Loucy (cell line): ENCODE measurements at regions not wholly inside any gene's neighbourhood (a gene's known extent, or its start where the extent isn't known, plus 50 kb on each side); places are given as distances from the start of the nearest gene placed in this dataset.

ENCODE experiments used
- H2AFZ ChIP-seq: fragments of 200-600 bp; sonication (generic); 2 replicates; pipeline ENCODE4 v1.6.0; 2016; ENCODE audit warnings: antibody characterized with exemption, mild to moderate bottlenecking, low read length, moderate library complexity
- H3F3A ChIP-seq: fragments of 200-600 bp; 2 replicates; pipeline ENCODE4 v1.6.0; 2016; ENCODE audit warnings: antibody characterized with exemption, low read depth, mild to moderate bottlenecking
- H3K27me3 ChIP-seq: fragments of 200-600 bp; sonication (generic); 2 replicates; pipeline ENCODE4 v1.6.1; 2014; ENCODE audit warnings: low read length, mild to moderate bottlenecking; ENCODE audit not compliant: insufficient read depth, poor library complexity, severe bottlenecking
- H3K36me3 ChIP-seq: fragments of 200-600 bp; sonication (generic); 2 replicates; pipeline ENCODE4 v1.6.1; 2016; ENCODE audit warnings: low read length; ENCODE audit not compliant: insufficient read depth
- H3K4me1 ChIP-seq: fragments of 200-600 bp; sonication (generic); 2 replicates; pipeline ENCODE4 v1.5.1; 2014; ENCODE audit warnings: low read length, mild to moderate bottlenecking; ENCODE audit not compliant: insufficient read depth, poor library complexity, severe bottlenecking
- H3K4me2 ChIP-seq: fragments of 200-600 bp; sonication (generic); 2 replicates; pipeline ENCODE4 v1.6.0; 2014; ENCODE audit warnings: antibody characterized with exemption, low read length, low read depth, mild to moderate bottlenecking; ENCODE audit not compliant: poor library complexity, severe bottlenecking
- H3K4me3 ChIP-seq: fragments of 200-600 bp; sonication (generic); 2 replicates; pipeline ENCODE4 v1.5.1; 2014; ENCODE audit warnings: low read length, mild to moderate bottlenecking, mixed read lengths; ENCODE audit not compliant: poor library complexity, severe bottlenecking
- H3K79me2 ChIP-seq: fragments of 200-600 bp; sonication (generic); 2 replicates; pipeline ENCODE4 v1.6.1; 2014; ENCODE audit warnings: low read length; ENCODE audit not compliant: insufficient read depth
- H3K9ac ChIP-seq: fragments of 200-600 bp; sonication (generic); 2 replicates; pipeline ENCODE4 v1.6.0; 2014; ENCODE audit warnings: mild to moderate bottlenecking, low read depth, low read length, moderate library complexity; ENCODE audit not compliant: poor library complexity, severe bottlenecking
- H3K9me2 ChIP-seq: fragments of 200-600 bp; sonication (generic); replicated peaks from 2 replicates; pipeline ENCODE4 v1.6.1; 2016; ENCODE audit warnings: low read depth, low read length, mixed read lengths
- H3K9me3 ChIP-seq: fragments of 200-600 bp; sonication (generic); 2 replicates; pipeline ENCODE4 v1.6.1; 2014; ENCODE audit warnings: mild to moderate bottlenecking, antibody characterized with exemption, low read length, low read depth; ENCODE audit not compliant: insufficient read depth
- H4K20me1 ChIP-seq: fragments of 200-600 bp; sonication (generic); 2 replicates; pipeline ENCODE4 v1.6.0; 2014; ENCODE audit warnings: antibody characterized with exemption, low read length, mild to moderate bottlenecking; ENCODE audit not compliant: insufficient read depth, poor library complexity, severe bottlenecking
- EZH2phosphoT487 ChIP-seq: fragments of 200-600 bp; IDR thresholded peaks from 2 replicates; pipeline ENCODE4 v1.6.1; 2018; ENCODE audit warnings: antibody characterized with exemption, mild to moderate bottlenecking, moderate library complexity, borderline replicate concordance
- TF ChIP-seq, protein P1 (sequence below): fragments of 200-600 bp; sonication (generic); conservative IDR thresholded peaks from 2 replicates; pipeline ENCODE4 v1.5.1; 2014; ENCODE audit warnings: mild to moderate bottlenecking, antibody characterized with exemption, low read length

GRCh38 chr18:38312532-38312931, 746.9 kb upstream of the CELF4 start:
- Histone ChIP-seq H3K4me1 (no peaks in the 10 kb centered on the region), H3K36me3 (no peaks in the 10 kb centered on the region), H3K9me2 (no peaks in the 10 kb centered on the region; the same call in 1 of the 2 replicates), H3K79me2 (no peaks in the 10 kb centered on the region), H4K20me1 (no peaks in the 10 kb centered on the region), H2AFZ (no peak overlapping the region), H3K9ac (no peak overlapping the region), H3F3A (no peaks in the 10 kb centered on the region), H3K4me3 (no peak overlapping the region), H3K27me3 (no peaks in the 10 kb centered on the region), H3K4me2 (no peak overlapping the region), H3K9me3 (no peaks in the 10 kb centered on the region; the same call in 1 of the 2 replicates)
- TF ChIP-seq, protein P1, sequence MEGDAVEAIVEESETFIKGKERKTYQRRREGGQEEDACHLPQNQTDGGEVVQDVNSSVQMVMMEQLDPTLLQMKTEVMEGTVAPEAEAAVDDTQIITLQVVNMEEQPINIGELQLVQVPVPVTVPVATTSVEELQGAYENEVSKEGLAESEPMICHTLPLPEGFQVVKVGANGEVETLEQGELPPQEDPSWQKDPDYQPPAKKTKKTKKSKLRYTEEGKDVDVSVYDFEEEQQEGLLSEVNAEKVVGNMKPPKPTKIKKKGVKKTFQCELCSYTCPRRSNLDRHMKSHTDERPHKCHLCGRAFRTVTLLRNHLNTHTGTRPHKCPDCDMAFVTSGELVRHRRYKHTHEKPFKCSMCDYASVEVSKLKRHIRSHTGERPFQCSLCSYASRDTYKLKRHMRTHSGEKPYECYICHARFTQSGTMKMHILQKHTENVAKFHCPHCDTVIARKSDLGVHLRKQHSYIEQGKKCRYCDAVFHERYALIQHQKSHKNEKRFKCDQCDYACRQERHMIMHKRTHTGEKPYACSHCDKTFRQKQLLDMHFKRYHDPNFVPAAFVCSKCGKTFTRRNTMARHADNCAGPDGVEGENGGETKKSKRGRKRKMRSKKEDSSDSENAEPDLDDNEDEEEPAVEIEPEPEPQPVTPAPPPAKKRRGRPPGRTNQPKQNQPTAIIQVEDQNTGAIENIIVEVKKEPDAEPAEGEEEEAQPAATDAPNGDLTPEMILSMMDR, result no peak
- no peak for TF ChIP-seq EZH2phosphoT487

- Histone ChIP-seq H3K4me1 (no peaks in the 10 kb centered on the region), H3K9me3 (no peaks in the 10 kb centered on the region; the same call in 1 of the 2 replicates), H3K9ac (no peak overlapping the region), H3K9me2 (no peaks in the 10 kb centered on the region; the same call in 1 of the 2 replicates), H4K20me1 (no peaks in the 10 kb centered on the region), H3K27me3 (no peaks in the 10 kb centered on the region), H3K36me3 (no peaks in the 10 kb centered on the region), H3F3A (no peaks in the 10 kb centered on the region), H3K79me2 (no peaks in the 10 kb centered on the region), H3K4me3 (no peak overlapping the region), H3K4me2 (no peak overlapping the region), H2AFZ (no peak overlapping the region)
- TF ChIP-seq, protein P1, result no peak
- TF ChIP-seq EZH2phosphoT487, result no peak
Measured at GRCh38 chr18:38310936-38311335, 745.3 kb upstream of the CELF4 start.

DNA sequence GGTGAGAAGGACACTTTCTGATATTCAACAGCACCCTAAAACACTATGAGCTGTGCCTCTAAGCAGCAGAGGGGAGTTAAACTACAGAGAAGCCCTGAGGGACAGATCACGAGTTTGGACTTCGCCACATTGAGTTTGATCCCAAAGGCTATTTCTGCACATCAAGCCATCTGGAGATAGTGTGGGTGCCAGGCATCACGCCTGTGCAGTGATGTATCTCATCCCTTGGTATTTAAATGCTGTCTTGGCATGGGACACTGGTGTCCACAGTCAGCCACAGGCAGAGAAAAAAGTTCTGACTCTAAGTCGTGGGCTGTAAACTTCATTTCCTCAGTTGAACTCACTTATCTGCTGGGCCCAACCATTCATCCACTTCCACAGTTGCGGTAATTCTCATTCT, 742.3 kb upstream of the CELF4 start:
- TF ChIP-seq, protein P1, result no peak
- H3K9me2 ChIP-seq, result no peaks in the 10 kb centered on the region
- no peak overlapping the region for H3K4me2 ChIP-seq
- no peaks in the 10 kb centered on the region for H3K36me3 ChIP-seq
- H3K79me2 ChIP-seq, result no peaks in the 10 kb centered on the region
- no peak overlapping the region for H3K4me3 ChIP-seq
- H2AFZ ChIP-seq, result no peak overlapping the region
- no peaks in the 10 kb centered on the region for H3K9me3 ChIP-seq
- H3K9ac ChIP-seq, result no peak overlapping the region
- no peaks in the 10 kb centered on the region for H3K4me1 ChIP-seq
- no peaks in the 10 kb centered on the region for H3F3A ChIP-seq
- H4K20me1 ChIP-seq, result no peaks in the 10 kb centered on the region
- no peaks in the 10 kb centered on the region for H3K27me3 ChIP-seq
